DMS53 (cell line): ENCODE measurements at regions not wholly inside any gene's neighbourhood (a gene's known extent, or its start where the extent isn't known, plus 50 kb on each side); places are given as distances from the start of the nearest gene placed in this dataset.

ENCODE experiments used
- DNase-seq: peaks from one replicate; lab custom pipeline; 2025; lab: John Stamatoyannopoulos, UW

GRCh38 chr2:216808805-216809425 is 50.9 kb downstream of the TNP1 start:
- no peak for DNase-seq

- DNase-seq = peak; percentile 9
Measured at GRCh38 chr2:216807857-216808272, 52.0 kb downstream of the TNP1 start.

- DNase-seq = no peak
Measured at GRCh38 chr2:216804357-216805350, 55.2 kb downstream of the TNP1 start.

GRCh38 chr2:216803791-216804190 is 56.1 kb downstream of the TNP1 start:
- no peak for DNase-seq

- DNase-seq = no peak
Measured at GRCh38 chr2:216802516-216803215, 57.2 kb downstream of the TNP1 start.

- DNase-seq = no peak
Measured at GRCh38 chr2:216800836-216801235, 59.0 kb downstream of the TNP1 start.

GRCh38 chr2:216799873-216800431 is 59.9 kb downstream of the TNP1 start:
- DNase-seq = no peak

- no peak for DNase-seq
Measured at GRCh38 chr2:216796115-216796840, 63.6 kb downstream of the TNP1 start.

- no peak for DNase-seq
Measured at GRCh38 chr2:216793386-216793785, 66.5 kb downstream of the TNP1 start.

GRCh38 chr2:216792222-216793021 is 67.4 kb downstream of the TNP1 start:
- peak; percentile 8 for DNase-seq

- no peak for DNase-seq
Measured at GRCh38 chr2:216791303-216791702, 68.6 kb downstream of the TNP1 start.

- no peak for DNase-seq
Measured at GRCh38 chr2:216789081-216789480, 70.8 kb downstream of the TNP1 start.

- no peak for DNase-seq
Measured at GRCh38 chr2:216787851-216788540, 71.9 kb downstream of the TNP1 start.

- DNase-seq = no peak
Measured at GRCh38 chr2:216786676-216787075, 73.2 kb downstream of the TNP1 start.

- DNase-seq = no peak
Measured at GRCh38 chr2:216784456-216784855, 75.4 kb downstream of the TNP1 start.

GRCh38 chr2:216781709-216782108 is 78.2 kb downstream of the TNP1 start:
- no peak for DNase-seq

GRCh38 chr2:216780843-216781242 is 79.0 kb downstream of the TNP1 start:
- DNase-seq = no peak

GRCh38 chr2:216777637-216778273 is 82.1 kb downstream of the TNP1 start:
- peak; percentile 93 for DNase-seq

- DNase-seq = no peak
Measured at GRCh38 chr2:216776066-216776850, 80.9 kb upstream of the IGFBP5 start.
